ENCODE measurements at regions not wholly inside any gene's neighbourhood (a gene's known extent, or its start where the extent isn't known, plus 50 kb on each side); places are given as distances from the start of the nearest gene placed in this dataset.

- Histone ChIP-seq H2BK120ac (ENCODE audit: low read depth, low read length, poor library complexity, severe bottlenecking) (no peak overlapping the region), H3K56ac (ENCODE audit: insufficient read length, low read depth, low read length) (no peak overlapping the region), H3K4ac (ENCODE audit: low read depth, low read length) (no peak overlapping the region), H4K91ac (ENCODE audit: insufficient read length, low read depth, low read length) (no peak overlapping the region), H4K5ac (ENCODE audit: insufficient read length, low read depth, low read length) (no peak overlapping the region), H3K4me2 (ENCODE audit: insufficient read depth, insufficient read length, low read length) (no peak overlapping the region), H3K27me3 (ENCODE audit: insufficient read depth, low read length) (no peaks in the 10 kb centered on the region; the same call in 1 of the 2 replicates), H2BK20ac (ENCODE audit: low read depth, low read length, poor library complexity, severe bottlenecking) (no peak overlapping the region), H3K9me3 (ENCODE audit: control insufficient read depth, low read depth, low read length) (no peaks in the 10 kb centered on the region), H3T11ph (ENCODE audit: low read length) (no peak overlapping the region), H3K27ac (ENCODE audit: insufficient read length, low read depth, low read length) (no peak overlapping the region), H3K14ac (ENCODE audit: insufficient read depth, low read length) (no peak overlapping the region), H2BK15ac (ENCODE audit: low read depth, low read length) (no peak overlapping the region), H4K20me1 (ENCODE audit: control insufficient read depth, insufficient read depth, insufficient read length) (no peaks in the 10 kb centered on the region), H2BK12ac (ENCODE audit: insufficient read length, low read depth, low read length) (no peak overlapping the region), H3K9ac (ENCODE audit: extremely low read depth, insufficient read length, low read length) (no peak overlapping the region), H3K23me2 (ENCODE audit: insufficient read length, low read depth, low read length, poor library complexity, severe bottlenecking) (no peaks in the 10 kb centered on the region), H3K23ac (ENCODE audit: insufficient read length, low read depth, low read length) (no peak overlapping the region), H3K79me1 (ENCODE audit: insufficient read depth, low read depth, low read length, poor library complexity, severe bottlenecking) (no peaks in the 10 kb centered on the region), H4K8ac (replicated peaks; ENCODE audit: insufficient read length, low read depth, low read length) (no peak overlapping the region), H3K4me1 (ENCODE audit: insufficient read depth, low read length) (no peaks in the 10 kb centered on the region; the same call in 1 of the 2 replicates), H3K79me2 (ENCODE audit: insufficient read depth, low read length) (no peaks in the 10 kb centered on the region), H2AK5ac (ENCODE audit: insufficient read length, low read length) (no peak overlapping the region), H2AFZ (ENCODE audit: low read length) (no peak overlapping the region), H2BK5ac (ENCODE audit: insufficient read length, low read length) (no peak overlapping the region), H3K18ac (ENCODE audit: insufficient read length, low read depth, low read length) (no peak overlapping the region)
- no peaks in the 10 kb centered on the region for H3K36me3 Mint-ChIP-seq (ENCODE audit: insufficient read depth in 1 of 3, low read depth in 3 of 3)
- H3K4me3 Mint-ChIP-seq = no peak overlapping the region
- TF ChIP-seq CTCF (conservative IDR thresholded peaks at IDR 0.05) = no peak
- no peak for DNase-seq
- H3K27ac Mint-ChIP-seq = no peak overlapping the region
- H3K4me1 Mint-ChIP-seq = 0 out of 4 replicates have a peak, but pooled peaks cover 0 to under 1% of the 10 kb centered on the region in 2 experiments
- no peaks in the 10 kb centered on the region for H3K27me3 Mint-ChIP-seq (ENCODE audit: low read depth)
- H3K9me3 Mint-ChIP-seq = no peaks in the 10 kb centered on the region
- WGBS (ENCODE audit: extremely low coverage, insufficient read length, low lambda C conversion rate) = no CpG with 5 or more reads among the region's 1 CpG
These were observed 51.3 kb upstream of the SERTAD2 start for GRCh38 chr2:64704996-64705395.

Measured in H9 (cell line).